ENCODE measurements at regions not wholly inside any gene's neighbourhood (a gene's known extent, or its start where the extent isn't known, plus 50 kb on each side); places are given as distances from the start of the nearest gene placed in this dataset.

DNA sequence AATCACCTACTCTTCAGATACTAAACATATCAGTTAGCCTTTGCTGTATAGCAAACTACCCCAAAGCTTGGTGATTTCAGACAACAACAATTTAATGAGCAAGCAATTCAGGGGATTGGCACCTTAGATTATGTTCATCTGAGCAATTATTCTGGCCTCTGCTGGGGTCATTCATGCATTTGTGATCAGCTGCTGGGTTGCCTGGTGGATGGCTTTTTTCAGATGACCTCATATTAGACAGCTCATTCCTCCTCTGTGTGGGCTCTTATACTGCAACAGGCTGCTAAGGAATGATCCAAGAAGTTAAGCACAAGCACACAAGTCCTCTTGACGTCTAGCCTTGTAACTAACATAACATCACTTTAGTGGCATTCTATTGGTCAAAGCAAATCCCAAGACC is 153.0 kb upstream of the PPP1R2C start:
- no peaks in the 10 kb centered on the region for H3K27me3 ChIP-seq (ENCODE audit: control insufficient read depth, insufficient read depth, low read length)
- H3K36me3 ChIP-seq (replicated peaks; ENCODE audit: control insufficient read depth, insufficient read depth, low read length), result no peaks in the 10 kb centered on the region
- H3K4me3 ChIP-seq (ENCODE audit: insufficient read depth, low read depth, low read length), result no peak overlapping the region
- no peak for DNase-seq

DNA sequence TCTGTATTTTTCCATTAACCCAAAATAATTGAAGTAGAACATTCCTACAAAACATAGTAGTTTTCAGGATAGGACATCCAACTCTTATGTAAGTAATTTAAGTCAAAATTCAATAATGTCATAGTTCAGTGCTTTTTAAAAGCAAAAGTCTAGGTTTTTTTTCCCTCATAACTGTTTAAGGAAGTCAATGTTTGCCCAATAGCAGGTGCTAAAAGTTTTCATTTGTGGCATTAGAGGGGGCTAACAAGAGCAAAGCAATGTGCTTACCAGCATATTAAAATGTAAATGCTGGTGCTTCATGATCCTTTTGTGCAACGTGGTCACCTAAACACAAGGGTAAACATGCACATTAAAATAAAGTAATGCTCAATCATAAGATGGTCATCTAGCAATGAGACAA is 155.2 kb upstream of the PPP1R2C start:
- Histone ChIP-seq H3K27me3 (ENCODE audit: control insufficient read depth, insufficient read depth, low read length) (no peaks in the 10 kb centered on the region), H3K4me3 (ENCODE audit: insufficient read depth, low read depth, low read length) (no peak overlapping the region), H3K36me3 (replicated peaks; ENCODE audit: control insufficient read depth, insufficient read depth, low read length) (no peaks in the 10 kb centered on the region)
- no peak for DNase-seq

GRCh38 chrX:42934020-42934726 is 156.2 kb upstream of the PPP1R2C start:
- Histone ChIP-seq H3K27me3 (ENCODE audit: control insufficient read depth, insufficient read depth, low read length) (no peaks in the 10 kb centered on the region), H3K36me3 (replicated peaks; ENCODE audit: control insufficient read depth, insufficient read depth, low read length) (no peaks in the 10 kb centered on the region), H3K4me3 (ENCODE audit: insufficient read depth, low read depth, low read length) (no peak overlapping the region)
- no peak for DNase-seq

- Histone ChIP-seq H3K4me3 (ENCODE audit: insufficient read depth, low read depth, low read length) (no peak overlapping the region), H3K27me3 (ENCODE audit: control insufficient read depth, insufficient read depth, low read length) (no peaks in the 10 kb centered on the region), H3K36me3 (replicated peaks; ENCODE audit: control insufficient read depth, insufficient read depth, low read length) (no peaks in the 10 kb centered on the region)
- no peak for DNase-seq
Observed at GRCh38 chrX:42941671-42942070, 163.7 kb upstream of the PPP1R2C start.

DNA sequence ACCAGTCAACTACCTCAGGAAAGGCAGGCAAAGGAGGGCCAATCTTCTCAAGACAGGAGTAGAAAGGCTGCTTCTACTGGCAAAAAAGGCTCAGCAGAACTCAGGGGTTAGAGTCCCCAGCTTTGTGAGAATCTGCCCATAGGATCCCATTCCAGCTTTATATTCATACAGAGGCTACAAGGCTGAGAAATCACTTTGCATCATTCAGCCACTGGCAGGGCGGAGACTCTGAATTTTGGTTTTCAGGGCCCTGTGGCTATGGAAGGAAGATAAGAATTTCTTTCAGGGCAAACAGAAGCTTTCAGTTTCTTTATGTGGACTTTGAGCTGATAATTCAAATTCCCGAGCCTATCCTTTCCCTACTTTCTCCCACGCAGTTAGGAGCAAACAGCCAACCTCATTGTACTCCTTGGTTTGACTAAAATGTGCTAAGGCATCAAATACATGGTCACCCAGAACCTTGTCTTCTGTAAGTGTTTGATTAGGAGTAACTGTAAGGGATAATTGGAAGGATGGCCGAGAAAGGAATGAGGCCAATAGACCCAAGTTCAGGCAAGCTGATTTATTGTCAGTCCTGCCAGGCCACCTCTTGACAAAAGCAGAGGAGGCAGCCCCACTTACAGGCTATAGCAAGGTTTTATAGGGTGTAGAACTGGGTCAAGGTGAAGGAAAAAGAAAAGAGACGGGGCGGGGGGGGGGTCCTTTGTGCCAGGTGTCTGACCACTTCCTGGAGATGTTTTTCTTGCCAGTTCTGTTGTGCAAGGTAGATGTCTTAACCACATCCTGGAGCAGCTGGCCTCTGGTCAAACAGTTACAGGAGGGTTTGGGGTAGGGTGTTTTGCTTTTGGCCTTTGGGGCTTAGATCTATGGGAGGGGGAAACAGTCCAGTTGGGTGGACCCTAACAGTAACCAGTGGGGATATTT is 165.3 kb upstream of the PPP1R2C start:
- Histone ChIP-seq H3K36me3 (replicated peaks; ENCODE audit: control insufficient read depth, insufficient read depth, low read length) (no peaks in the 10 kb centered on the region), H3K4me3 (ENCODE audit: insufficient read depth, low read depth, low read length) (no peak overlapping the region), H3K27me3 (ENCODE audit: control insufficient read depth, insufficient read depth, low read length) (no peaks in the 10 kb centered on the region)
- no peak for DNase-seq

DNA sequence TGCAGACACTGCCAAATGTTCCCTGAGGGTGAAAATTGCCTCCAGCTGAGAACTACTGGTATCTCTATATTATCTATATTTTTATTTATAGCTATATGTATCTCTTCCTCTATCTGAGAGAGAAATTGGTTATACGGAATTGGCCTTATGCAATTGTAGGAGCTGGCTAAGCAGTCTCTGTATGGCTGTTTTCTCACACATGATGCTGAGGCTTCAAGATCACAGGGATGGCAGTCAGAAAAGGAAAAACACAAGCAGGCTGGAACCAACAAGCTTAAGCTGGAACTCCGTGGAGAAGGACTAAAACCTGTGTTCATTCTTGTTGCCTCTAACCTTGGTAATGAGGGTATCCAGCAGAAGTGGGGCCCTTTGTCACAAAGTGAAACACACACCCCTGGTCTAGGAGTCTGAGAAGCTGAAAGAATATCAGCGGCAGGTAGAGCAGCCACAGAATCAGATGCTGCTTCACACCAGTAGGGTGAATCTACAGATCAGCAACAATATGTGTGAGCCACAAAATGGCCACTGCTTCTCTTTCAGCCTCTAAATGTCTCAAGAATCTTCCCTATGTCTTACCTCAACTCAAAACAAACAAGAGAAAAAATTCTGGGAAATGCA is 166.5 kb upstream of the PPP1R2C start:
- H3K36me3 ChIP-seq (replicated peaks; ENCODE audit: control insufficient read depth, insufficient read depth, low read length), result no peaks in the 10 kb centered on the region
- no peak overlapping the region for H3K4me3 ChIP-seq (ENCODE audit: insufficient read depth, low read depth, low read length)
- no peaks in the 10 kb centered on the region for H3K27me3 ChIP-seq (ENCODE audit: control insufficient read depth, insufficient read depth, low read length)
- DNase-seq, result no peak

GRCh38 chrX:42946544-42947194 is 168.7 kb upstream of the PPP1R2C start:
- Histone ChIP-seq H3K4me3 (ENCODE audit: insufficient read depth, low read depth, low read length) (no peak overlapping the region), H3K27me3 (ENCODE audit: control insufficient read depth, insufficient read depth, low read length) (no peaks in the 10 kb centered on the region), H3K36me3 (replicated peaks; ENCODE audit: control insufficient read depth, insufficient read depth, low read length) (no peaks in the 10 kb centered on the region)
- DNase-seq, result no peak

DNA sequence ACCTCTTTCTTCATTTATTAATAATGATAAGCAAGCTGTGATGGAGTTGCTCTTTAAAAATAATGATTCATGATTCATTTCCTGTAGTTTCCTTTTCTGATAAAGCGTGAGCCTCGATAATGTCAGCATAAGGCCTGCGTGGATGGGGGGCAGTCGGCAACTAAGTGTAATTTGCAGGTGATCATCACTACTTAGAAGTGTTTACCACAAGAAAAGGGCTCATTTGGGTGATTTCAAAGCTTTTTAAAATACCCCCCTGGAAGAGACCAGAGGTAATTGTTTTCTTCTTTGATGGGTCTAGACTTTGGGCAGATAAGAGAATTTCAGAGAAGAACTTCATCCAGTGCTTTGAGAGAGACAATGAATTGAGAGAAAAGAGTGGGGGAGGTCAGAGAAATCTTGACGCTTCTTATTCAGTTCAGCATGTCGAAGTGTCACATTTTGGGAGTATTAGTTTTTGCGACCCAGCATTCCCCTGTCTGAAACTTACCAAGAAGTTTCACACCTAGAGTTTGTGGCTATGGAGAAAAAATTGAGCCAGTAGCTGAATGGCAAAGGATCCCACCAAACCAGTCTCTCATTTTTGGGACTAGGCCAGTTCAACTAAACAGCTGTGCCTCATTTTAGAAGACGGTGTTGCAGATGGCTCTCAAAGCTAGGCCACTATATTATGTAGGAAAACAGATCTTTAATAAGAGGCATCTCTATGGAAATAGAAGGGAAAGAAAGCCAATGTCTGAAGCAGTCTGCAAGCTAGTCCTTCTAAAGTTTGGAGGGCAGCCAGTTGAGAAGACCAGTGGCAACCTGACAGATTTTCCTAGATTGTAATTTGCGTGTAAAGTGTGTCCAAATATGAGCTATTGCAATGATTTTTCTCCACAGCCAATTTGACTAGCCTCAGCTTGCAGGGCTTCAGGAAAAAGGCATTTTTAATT is 171.0 kb upstream of the PPP1R2C start:
- no peak overlapping the region for H3K4me3 ChIP-seq (ENCODE audit: insufficient read depth, low read depth, low read length)
- no peaks in the 10 kb centered on the region for H3K27me3 ChIP-seq (ENCODE audit: control insufficient read depth, insufficient read depth, low read length)
- no peaks in the 10 kb centered on the region for H3K36me3 ChIP-seq (replicated peaks; ENCODE audit: control insufficient read depth, insufficient read depth, low read length)
- no peak for DNase-seq

- Histone ChIP-seq H3K36me3 (replicated peaks; ENCODE audit: control insufficient read depth, insufficient read depth, low read length) (no peaks in the 10 kb centered on the region), H3K27me3 (ENCODE audit: control insufficient read depth, insufficient read depth, low read length) (no peaks in the 10 kb centered on the region), H3K4me3 (ENCODE audit: insufficient read depth, low read depth, low read length) (no peak overlapping the region)
- no peak for DNase-seq
Observed at GRCh38 chrX:42951747-42952146, 173.8 kb upstream of the PPP1R2C start.

DNA sequence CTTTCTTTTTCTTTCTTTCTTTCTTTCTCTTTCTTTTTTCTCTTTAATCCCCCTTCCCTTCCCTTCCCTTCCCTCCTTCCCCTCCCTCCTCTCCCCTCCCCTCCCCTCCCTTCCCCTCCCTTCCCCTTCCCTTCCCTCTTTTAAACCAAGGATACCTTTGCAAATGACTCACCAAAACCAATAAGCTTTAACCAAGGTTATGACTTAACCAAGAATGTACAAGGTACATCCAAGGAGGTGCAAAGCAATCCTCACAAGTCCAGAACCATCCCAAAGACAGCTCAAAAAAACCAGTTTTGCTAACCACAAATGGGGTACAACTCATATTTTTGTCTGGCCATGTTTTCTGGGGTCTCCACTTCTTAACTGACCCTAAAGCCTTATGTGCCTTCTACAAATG is 174.7 kb upstream of the PPP1R2C start:
- DNase-seq, result no peak
- Histone ChIP-seq H3K4me3 (ENCODE audit: insufficient read depth, low read depth, low read length) (no peak overlapping the region), H3K36me3 (replicated peaks; ENCODE audit: control insufficient read depth, insufficient read depth, low read length) (no peaks in the 10 kb centered on the region), H3K27me3 (ENCODE audit: control insufficient read depth, insufficient read depth, low read length) (no peaks in the 10 kb centered on the region)

- DNase-seq, result no peak
- Histone ChIP-seq H3K4me3 (ENCODE audit: insufficient read depth, low read depth, low read length) (no peak overlapping the region), H3K27me3 (ENCODE audit: control insufficient read depth, insufficient read depth, low read length) (no peaks in the 10 kb centered on the region), H3K36me3 (replicated peaks; ENCODE audit: control insufficient read depth, insufficient read depth, low read length) (no peaks in the 10 kb centered on the region)
Observed at GRCh38 chrX:42954880-42955279, 176.9 kb upstream of the PPP1R2C start.

DNA sequence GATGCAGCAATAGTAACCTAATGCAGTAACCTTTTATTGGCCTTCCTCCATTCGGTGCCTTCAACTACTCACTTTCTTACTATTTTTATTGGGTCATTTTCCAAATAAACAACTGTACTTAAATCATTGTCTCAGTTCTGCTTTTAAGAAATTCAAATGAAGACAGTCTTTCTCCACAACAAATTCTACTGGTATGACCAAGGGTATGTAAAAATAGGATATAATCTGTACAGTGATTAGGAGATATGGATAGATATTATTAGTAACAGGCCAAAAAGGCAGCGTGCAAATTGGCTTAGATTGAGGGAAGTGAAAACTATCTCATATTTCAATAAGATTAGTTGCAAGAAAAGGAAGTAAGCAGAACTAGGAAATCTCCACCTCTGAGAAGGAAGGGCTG is 177.4 kb upstream of the PPP1R2C start:
- Histone ChIP-seq H3K27me3 (ENCODE audit: control insufficient read depth, insufficient read depth, low read length) (no peaks in the 10 kb centered on the region), H3K4me3 (ENCODE audit: insufficient read depth, low read depth, low read length) (no peak overlapping the region), H3K36me3 (replicated peaks; ENCODE audit: control insufficient read depth, insufficient read depth, low read length) (no peaks in the 10 kb centered on the region)
- DNase-seq, result no peak

DNA sequence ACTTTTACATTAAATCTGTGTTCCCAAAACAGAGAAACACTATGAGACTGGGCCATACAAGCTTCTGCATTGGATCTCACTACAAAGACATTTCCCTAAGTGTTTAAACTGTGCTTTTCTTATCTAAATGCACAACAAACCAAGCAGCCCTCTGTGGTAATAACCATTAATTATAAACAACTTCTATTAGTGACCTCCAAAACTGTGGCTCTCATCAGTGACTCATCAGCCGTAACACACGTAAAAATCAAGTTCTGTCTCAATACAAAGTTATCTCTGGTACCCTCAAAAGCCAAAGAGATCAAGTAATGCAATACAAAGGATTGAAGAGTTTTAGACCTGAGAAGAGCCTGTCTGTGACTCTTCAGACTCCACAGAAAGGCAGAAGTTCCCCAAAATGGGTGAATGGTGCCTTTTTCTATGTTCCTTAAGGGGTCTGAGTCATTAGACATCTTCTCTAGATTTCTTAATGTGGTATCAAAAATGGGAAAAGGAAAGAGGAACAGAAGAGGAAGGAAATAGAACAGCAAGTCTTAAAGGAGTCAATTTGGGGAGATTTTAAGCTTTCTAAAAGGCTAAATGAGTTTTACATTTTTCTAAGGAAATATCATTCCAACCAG is 189.8 kb upstream of the PPP1R2C start:
- DNase-seq, result no peak

More for the DNA sequence above, 189.8 kb upstream of the PPP1R2C start:
- Histone ChIP-seq H3K36me3 (replicated peaks; ENCODE audit: control insufficient read depth, insufficient read depth, low read length) (no peaks in the 10 kb centered on the region), H3K4me3 (ENCODE audit: insufficient read depth, low read depth, low read length) (no peak overlapping the region), H3K27me3 (ENCODE audit: control insufficient read depth, insufficient read depth, low read length) (no peaks in the 10 kb centered on the region)

Data from H7 (cell line).